Glutamatergic neuron (in vitro differentiated cells): ENCODE measurements at regions not wholly inside any gene's neighbourhood (a gene's known extent, or its start where the extent isn't known, plus 50 kb on each side); places are given as distances from the start of the nearest gene placed in this dataset.
A peak's percentile ranks its signal among the peaks of the same experiment; 100 is the strongest.

Experiments
- DNase-seq: peaks from one replicate; pipeline ENCODE4 v3.0.0; 2022
- H3K27ac Mint-ChIP-seq: one replicate; pipeline ENCODE4 v1.8.0; 2020; ENCODE audit warnings: mild to moderate bottlenecking, mixed read lengths, inconsistent platforms; ENCODE audit not compliant: unreplicated experiment
- H3K27me3 Mint-ChIP-seq: one replicate; pipeline ENCODE4 v1.8.0; 2020; ENCODE audit warnings: mild to moderate bottlenecking, moderate library complexity, mixed read lengths, inconsistent platforms; ENCODE audit not compliant: unreplicated experiment
- H3K36me3 Mint-ChIP-seq: one replicate; pipeline ENCODE4 v1.8.0; 2020; ENCODE audit warnings: mild to moderate bottlenecking, mixed read lengths, inconsistent platforms; ENCODE audit not compliant: unreplicated experiment
- H3K4me1 Mint-ChIP-seq: one replicate; pipeline ENCODE4 v1.8.0; 2020; ENCODE audit warnings: mild to moderate bottlenecking, low read depth, mixed read lengths, inconsistent platforms; ENCODE audit not compliant: unreplicated experiment
- H3K4me3 Mint-ChIP-seq: one replicate; pipeline ENCODE4 v1.8.0; 2020; ENCODE audit warnings: mild to moderate bottlenecking, mixed read lengths, inconsistent platforms; ENCODE audit not compliant: unreplicated experiment
- H3K9me3 Mint-ChIP-seq: one replicate; pipeline ENCODE4 v1.8.0; 2020; ENCODE audit warnings: mild to moderate bottlenecking, moderate library complexity, mixed read lengths, inconsistent platforms; ENCODE audit not compliant: unreplicated experiment
- CTCF ChIP-seq: fragments of 200-600 bp; sonication (generic); IDR thresholded peaks from one replicate; pipeline ENCODE4 v1.5.0; 2021; ENCODE audit not compliant: partially characterized antibody, unreplicated experiment

DNA sequence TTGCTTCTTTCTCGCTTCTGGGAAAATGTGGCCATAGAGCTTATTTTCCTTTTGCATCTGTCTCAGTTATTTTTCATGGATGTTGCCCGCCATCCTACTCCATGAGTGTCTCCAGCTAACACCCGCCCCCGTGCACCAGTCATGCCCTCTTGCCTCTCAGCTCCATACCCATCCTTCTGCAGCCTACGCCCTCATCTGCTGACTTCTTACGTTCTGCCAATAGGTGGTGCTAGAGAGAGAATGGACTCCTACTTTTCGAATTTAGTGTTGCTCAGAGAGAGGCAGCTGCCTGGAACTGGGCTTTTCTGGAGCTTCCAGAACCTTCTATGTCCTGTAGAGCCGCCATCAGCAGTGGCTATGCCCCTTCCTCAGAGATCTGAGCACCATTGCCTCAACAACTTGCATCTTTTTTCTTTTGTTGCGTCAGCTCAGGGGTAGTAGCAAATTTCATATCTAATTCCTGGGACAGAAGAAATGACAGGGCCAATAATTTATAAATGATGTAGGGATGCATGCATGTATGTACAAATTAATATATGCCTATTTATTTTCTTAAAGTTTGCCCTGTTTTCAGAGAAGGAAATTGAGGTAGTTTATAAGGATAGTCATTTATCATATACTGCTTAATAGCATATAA, 119.7 kb upstream of the MYOCD start:
- no peak overlapping the region for H3K27ac Mint-ChIP-seq
- H3K9me3 Mint-ChIP-seq = no peaks in the 10 kb centered on the region
- no peak for DNase-seq
- no peaks in the 10 kb centered on the region for H3K27me3 Mint-ChIP-seq
- H3K36me3 Mint-ChIP-seq = no peaks in the 10 kb centered on the region
- TF ChIP-seq CTCF = peak; percentile 83
- peaks cover 5% of the 10 kb centered on the region for H3K4me1 Mint-ChIP-seq
- no peak overlapping the region for H3K4me3 Mint-ChIP-seq

- Mint-ChIP-seq H3K27ac (no peak overlapping the region), H3K9me3 (no peaks in the 10 kb centered on the region), H3K4me1 (peaks cover 5% of the 10 kb centered on the region), H3K4me3 (no peak overlapping the region), H3K27me3 (no peaks in the 10 kb centered on the region), H3K36me3 (peaks cover 4% of the 10 kb centered on the region)
- DNase-seq = no peak
- no peak for TF ChIP-seq CTCF
Measured at GRCh38 chr17:12546983-12547382, 118.7 kb upstream of the MYOCD start.

DNA sequence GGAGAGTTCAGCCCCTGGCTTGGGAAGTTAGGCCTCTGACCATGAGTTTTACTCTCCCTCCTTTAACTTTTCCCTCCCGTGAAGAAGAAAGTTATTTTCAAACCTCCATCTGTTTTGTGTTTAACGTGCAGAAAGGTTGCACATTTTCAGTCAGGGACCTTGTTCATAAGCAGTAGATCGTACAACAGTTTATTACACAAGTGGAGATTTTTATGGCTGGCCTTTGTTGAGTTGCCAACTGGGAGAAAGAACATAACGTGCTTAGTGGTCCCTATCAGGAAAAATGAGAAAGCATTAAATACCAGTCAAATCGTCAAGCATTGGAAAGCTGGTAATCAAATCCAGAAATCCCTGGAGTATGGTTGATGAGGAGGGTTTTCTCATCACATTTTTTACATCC, 117.9 kb upstream of the MYOCD start:
- no peaks in the 10 kb centered on the region for H3K27me3 Mint-ChIP-seq
- no peak overlapping the region for H3K4me3 Mint-ChIP-seq
- DNase-seq = no peak
- no peak for TF ChIP-seq CTCF
- no peak overlapping the region for H3K27ac Mint-ChIP-seq
- no peaks in the 10 kb centered on the region for H3K9me3 Mint-ChIP-seq
- H3K36me3 Mint-ChIP-seq = peaks cover 4% of the 10 kb centered on the region
- peaks cover 5% of the 10 kb centered on the region for H3K4me1 Mint-ChIP-seq

- no peak for DNase-seq
- H3K36me3 Mint-ChIP-seq = peaks cover 4% of the 10 kb centered on the region
- H3K4me3 Mint-ChIP-seq = no peak overlapping the region
- TF ChIP-seq CTCF = no peak
- peaks cover 5% of the 10 kb centered on the region for H3K4me1 Mint-ChIP-seq
- no peak overlapping the region for H3K27ac Mint-ChIP-seq
- H3K27me3 Mint-ChIP-seq = no peaks in the 10 kb centered on the region
- H3K9me3 Mint-ChIP-seq = no peaks in the 10 kb centered on the region
Measured at GRCh38 chr17:12548558-12548957, 117.1 kb upstream of the MYOCD start.

DNA sequence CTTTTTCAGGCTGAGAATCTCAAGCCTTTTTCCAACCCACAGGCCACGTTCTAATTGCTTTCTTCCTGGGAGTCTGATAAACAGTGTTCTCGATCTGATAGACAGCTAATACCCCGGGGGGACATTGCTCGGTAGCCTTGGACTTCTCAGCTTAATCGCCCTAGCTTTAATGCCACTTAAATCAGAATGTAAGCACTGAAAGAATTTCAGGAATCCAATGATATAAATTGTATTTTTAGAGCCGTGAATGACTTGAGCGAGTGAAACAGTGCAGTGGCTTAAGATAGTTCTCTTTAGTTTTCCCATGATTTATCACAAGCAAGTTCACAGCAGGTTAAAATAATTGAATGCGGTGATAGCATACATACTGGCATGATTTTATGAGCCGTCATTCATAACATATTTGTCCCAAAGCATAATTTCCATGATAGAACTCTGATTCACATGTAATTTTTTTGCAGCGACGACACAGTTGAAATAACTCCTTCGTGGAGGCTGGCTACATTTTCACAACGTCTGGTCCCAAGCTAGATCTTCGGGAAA, 116.1 kb upstream of the MYOCD start:
- Mint-ChIP-seq H3K27me3 (no peaks in the 10 kb centered on the region), H3K9me3 (no peaks in the 10 kb centered on the region), H3K4me1 (peaks cover 5% of the 10 kb centered on the region), H3K27ac (no peak overlapping the region), H3K36me3 (peaks cover 4% of the 10 kb centered on the region), H3K4me3 (no peak overlapping the region)
- TF ChIP-seq CTCF = no peak
- DNase-seq = no peak
